ENCODE measurements at regions not wholly inside any gene's neighbourhood (a gene's known extent, or its start where the extent isn't known, plus 50 kb on each side); places are given as distances from the start of the nearest gene placed in this dataset.

DNA sequence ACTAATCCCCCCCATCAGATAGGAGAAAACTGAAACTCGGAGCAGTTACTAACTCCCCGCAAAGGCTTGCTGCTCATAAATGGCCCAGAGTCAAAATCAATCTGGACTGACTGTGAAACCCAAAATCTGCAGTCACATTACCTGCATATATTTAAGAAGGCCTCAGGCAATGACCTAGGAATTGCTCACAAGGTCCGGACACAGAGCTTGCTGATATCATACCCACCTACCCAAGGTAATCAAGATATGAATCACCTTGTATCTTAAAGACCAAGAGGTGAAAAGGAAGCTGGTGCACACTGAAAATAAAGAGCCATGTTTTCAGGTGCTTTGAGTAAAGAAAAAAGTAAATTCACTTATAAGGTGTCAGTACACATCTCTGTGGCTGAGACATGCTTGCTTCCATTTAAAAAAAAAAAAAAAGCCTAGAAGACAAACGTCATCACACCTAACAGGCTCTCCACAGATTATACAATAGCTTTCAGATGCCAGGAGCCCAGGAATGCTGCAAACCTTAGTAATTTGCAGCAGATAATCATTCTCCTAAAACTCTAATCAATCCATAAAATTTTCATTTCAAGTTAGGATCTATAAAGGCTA is 195.4 kb downstream of the ZEB2 start:
- TF ChIP-seq, protein P1, sequence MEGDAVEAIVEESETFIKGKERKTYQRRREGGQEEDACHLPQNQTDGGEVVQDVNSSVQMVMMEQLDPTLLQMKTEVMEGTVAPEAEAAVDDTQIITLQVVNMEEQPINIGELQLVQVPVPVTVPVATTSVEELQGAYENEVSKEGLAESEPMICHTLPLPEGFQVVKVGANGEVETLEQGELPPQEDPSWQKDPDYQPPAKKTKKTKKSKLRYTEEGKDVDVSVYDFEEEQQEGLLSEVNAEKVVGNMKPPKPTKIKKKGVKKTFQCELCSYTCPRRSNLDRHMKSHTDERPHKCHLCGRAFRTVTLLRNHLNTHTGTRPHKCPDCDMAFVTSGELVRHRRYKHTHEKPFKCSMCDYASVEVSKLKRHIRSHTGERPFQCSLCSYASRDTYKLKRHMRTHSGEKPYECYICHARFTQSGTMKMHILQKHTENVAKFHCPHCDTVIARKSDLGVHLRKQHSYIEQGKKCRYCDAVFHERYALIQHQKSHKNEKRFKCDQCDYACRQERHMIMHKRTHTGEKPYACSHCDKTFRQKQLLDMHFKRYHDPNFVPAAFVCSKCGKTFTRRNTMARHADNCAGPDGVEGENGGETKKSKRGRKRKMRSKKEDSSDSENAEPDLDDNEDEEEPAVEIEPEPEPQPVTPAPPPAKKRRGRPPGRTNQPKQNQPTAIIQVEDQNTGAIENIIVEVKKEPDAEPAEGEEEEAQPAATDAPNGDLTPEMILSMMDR (IDR thresholded peaks at IDR 0.05; ENCODE audit: low read depth, low read length, missing input control): no peak
- TF ChIP-seq YY1 (IDR thresholded peaks at IDR 0.05): no peak
- TF ChIP-seq, protein P2, sequence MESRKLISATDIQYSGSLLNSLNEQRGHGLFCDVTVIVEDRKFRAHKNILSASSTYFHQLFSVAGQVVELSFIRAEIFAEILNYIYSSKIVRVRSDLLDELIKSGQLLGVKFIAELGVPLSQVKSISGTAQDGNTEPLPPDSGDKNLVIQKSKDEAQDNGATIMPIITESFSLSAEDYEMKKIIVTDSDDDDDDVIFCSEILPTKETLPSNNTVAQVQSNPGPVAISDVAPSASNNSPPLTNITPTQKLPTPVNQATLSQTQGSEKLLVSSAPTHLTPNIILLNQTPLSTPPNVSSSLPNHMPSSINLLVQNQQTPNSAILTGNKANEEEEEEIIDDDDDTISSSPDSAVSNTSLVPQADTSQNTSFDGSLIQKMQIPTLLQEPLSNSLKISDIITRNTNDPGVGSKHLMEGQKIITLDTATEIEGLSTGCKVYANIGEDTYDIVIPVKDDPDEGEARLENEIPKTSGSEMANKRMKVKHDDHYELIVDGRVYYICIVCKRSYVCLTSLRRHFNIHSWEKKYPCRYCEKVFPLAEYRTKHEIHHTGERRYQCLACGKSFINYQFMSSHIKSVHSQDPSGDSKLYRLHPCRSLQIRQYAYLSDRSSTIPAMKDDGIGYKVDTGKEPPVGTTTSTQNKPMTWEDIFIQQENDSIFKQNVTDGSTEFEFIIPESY (IDR thresholded peaks at IDR 0.05): no peak
- TF ChIP-seq, protein P3, sequence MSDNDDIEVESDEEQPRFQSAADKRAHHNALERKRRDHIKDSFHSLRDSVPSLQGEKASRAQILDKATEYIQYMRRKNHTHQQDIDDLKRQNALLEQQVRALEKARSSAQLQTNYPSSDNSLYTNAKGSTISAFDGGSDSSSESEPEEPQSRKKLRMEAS (IDR thresholded peaks at IDR 0.05): no peak
- no peak for TF ChIP-seq TAF1 (conservative IDR thresholded peaks at IDR 0.05)
- TF ChIP-seq RAD21 (IDR thresholded peaks at IDR 0.05): no peak
- TF ChIP-seq, protein P4, sequence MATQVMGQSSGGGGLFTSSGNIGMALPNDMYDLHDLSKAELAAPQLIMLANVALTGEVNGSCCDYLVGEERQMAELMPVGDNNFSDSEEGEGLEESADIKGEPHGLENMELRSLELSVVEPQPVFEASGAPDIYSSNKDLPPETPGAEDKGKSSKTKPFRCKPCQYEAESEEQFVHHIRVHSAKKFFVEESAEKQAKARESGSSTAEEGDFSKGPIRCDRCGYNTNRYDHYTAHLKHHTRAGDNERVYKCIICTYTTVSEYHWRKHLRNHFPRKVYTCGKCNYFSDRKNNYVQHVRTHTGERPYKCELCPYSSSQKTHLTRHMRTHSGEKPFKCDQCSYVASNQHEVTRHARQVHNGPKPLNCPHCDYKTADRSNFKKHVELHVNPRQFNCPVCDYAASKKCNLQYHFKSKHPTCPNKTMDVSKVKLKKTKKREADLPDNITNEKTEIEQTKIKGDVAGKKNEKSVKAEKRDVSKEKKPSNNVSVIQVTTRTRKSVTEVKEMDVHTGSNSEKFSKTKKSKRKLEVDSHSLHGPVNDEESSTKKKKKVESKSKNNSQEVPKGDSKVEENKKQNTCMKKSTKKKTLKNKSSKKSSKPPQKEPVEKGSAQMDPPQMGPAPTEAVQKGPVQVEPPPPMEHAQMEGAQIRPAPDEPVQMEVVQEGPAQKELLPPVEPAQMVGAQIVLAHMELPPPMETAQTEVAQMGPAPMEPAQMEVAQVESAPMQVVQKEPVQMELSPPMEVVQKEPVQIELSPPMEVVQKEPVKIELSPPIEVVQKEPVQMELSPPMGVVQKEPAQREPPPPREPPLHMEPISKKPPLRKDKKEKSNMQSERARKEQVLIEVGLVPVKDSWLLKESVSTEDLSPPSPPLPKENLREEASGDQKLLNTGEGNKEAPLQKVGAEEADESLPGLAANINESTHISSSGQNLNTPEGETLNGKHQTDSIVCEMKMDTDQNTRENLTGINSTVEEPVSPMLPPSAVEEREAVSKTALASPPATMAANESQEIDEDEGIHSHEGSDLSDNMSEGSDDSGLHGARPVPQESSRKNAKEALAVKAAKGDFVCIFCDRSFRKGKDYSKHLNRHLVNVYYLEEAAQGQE (IDR thresholded peaks at IDR 0.05): no peak
- no peak for TF ChIP-seq SP1 (IDR thresholded peaks at IDR 0.05)
- TF ChIP-seq, protein P5, sequence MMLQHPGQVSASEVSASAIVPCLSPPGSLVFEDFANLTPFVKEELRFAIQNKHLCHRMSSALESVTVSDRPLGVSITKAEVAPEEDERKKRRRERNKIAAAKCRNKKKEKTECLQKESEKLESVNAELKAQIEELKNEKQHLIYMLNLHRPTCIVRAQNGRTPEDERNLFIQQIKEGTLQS (IDR thresholded peaks at IDR 0.05): no peak
- TF ChIP-seq GABPA (IDR thresholded peaks at IDR 0.05 in 1 of 2, conservative IDR thresholded peaks at IDR 0.05 in 1 of 2): no peak
